Lower leg skin (tissue), 3 donors: ENCODE measurements at regions not wholly inside any gene's neighbourhood (a gene's known extent, or its start where the extent isn't known, plus 50 kb on each side); places are given as distances from the start of the nearest gene placed in this dataset.

Experiments
- CTCF ChIP-seq, 3 donors: fragments of 450-650 bp; IDR thresholded peaks; one replicate each; pipeline ENCODE4 v1.5.1; 2016; ENCODE audit warnings: antibody characterized with exemption in 3 of 3, mild to moderate bottlenecking in 3 of 3, moderate library complexity in 2 of 3
- POLR2A ChIP-seq, 2 donors: fragments of 450-650 bp; IDR thresholded peaks; one replicate each; pipeline ENCODE4 v1.6.1; 2016 to 2017; ENCODE audit warnings: antibody characterized with exemption in 2 of 2, mild to moderate bottlenecking in 1 of 2, moderate library complexity in 1 of 2

- TF ChIP-seq CTCF (IDR thresholded peaks at IDR 0.05): no peak
- no peak for TF ChIP-seq POLR2A (IDR thresholded peaks at IDR 0.05)
Measured at GRCh38 chr21:15259824-15260223, 195.0 kb upstream of the NRIP1 start.
